HEK293 (cell line): ENCODE measurements at regions not wholly inside any gene's neighbourhood (a gene's known extent, or its start where the extent isn't known, plus 50 kb on each side); places are given as distances from the start of the nearest gene placed in this dataset.
A peak's percentile ranks its signal among the peaks of the same experiment; 100 is the strongest.

Experiments used
- BCL11B ChIP-seq: fragments of 450-650 bp; formaldehyde crosslinking; IDR thresholded peaks from 2 replicates; pipeline ENCODE4 v1.5.1; 2016; ENCODE audit warnings: low read depth, missing biosample characterization, missing genetic modification characterization
- EGR2 ChIP-seq: fragments of 450-650 bp; formaldehyde crosslinking; IDR thresholded peaks from 2 replicates; pipeline ENCODE4 v1.5.1; 2016; ENCODE audit warnings: low read depth, missing biosample characterization, missing genetic modification characterization
- KLF9 ChIP-seq: fragments of 450-650 bp; formaldehyde crosslinking; IDR thresholded peaks from 2 replicates; pipeline ENCODE4 v1.5.1; 2016; ENCODE audit warnings: missing biosample characterization, missing genetic modification characterization, low read depth
- OSR2 ChIP-seq: fragments of 450-650 bp; formaldehyde crosslinking; IDR thresholded peaks from 2 replicates; pipeline ENCODE4 v1.5.1; 2016; ENCODE audit warnings: missing biosample characterization, missing genetic modification characterization
- PBX3 ChIP-seq: sonication (generic); formaldehyde crosslinking; IDR thresholded peaks from 2 replicates; pipeline ENCODE4 v1.8.1; 2022; ENCODE audit warnings: mild to moderate bottlenecking, moderate library complexity, missing genetic modification reagents
- SP7 ChIP-seq: fragments of 450-650 bp; formaldehyde crosslinking; IDR thresholded peaks from 2 replicates; pipeline ENCODE4 v1.5.1; 2016; ENCODE audit warnings: missing biosample characterization, missing genetic modification characterization
- YY1 ChIP-seq: fragments of 450-650 bp; formaldehyde crosslinking; IDR thresholded peaks from 2 replicates; pipeline ENCODE4 v1.5.1; 2018; ENCODE audit warnings: missing biosample characterization, missing genetic modification characterization
- YY2 ChIP-seq: fragments of 450-650 bp; formaldehyde crosslinking; IDR thresholded peaks from 2 replicates; pipeline ENCODE4 v1.5.1; 2016; ENCODE audit warnings: missing biosample characterization, missing genetic modification characterization
- ZBTB17 ChIP-seq: fragments of 450-650 bp; formaldehyde crosslinking; IDR thresholded peaks from 2 replicates; pipeline ENCODE4 v1.5.1; 2016; ENCODE audit warnings: missing biosample characterization, missing genetic modification characterization
- ZBTB7A ChIP-seq: fragments of 450-650 bp; formaldehyde crosslinking; IDR thresholded peaks from 2 replicates; pipeline ENCODE4 v1.5.1; 2016; ENCODE audit warnings: low read depth, missing biosample characterization, missing genetic modification characterization
- ZBTB8A ChIP-seq: fragments of 450-650 bp; formaldehyde crosslinking; IDR thresholded peaks from 2 replicates; pipeline ENCODE4 v1.5.1; 2016; ENCODE audit warnings: missing biosample characterization, missing genetic modification characterization
- ZFP37 ChIP-seq: fragments of 450-650 bp; formaldehyde crosslinking; IDR thresholded peaks from 2 replicates; pipeline ENCODE4 v1.5.1; 2016; ENCODE audit warnings: missing biosample characterization, missing genetic modification characterization
- ZNF10 ChIP-seq: fragments of 450-650 bp; formaldehyde crosslinking; IDR thresholded peaks from 2 replicates; pipeline ENCODE4 v1.5.1; 2017; ENCODE audit warnings: missing biosample characterization, missing genetic modification characterization
- ZNF114 ChIP-seq: fragments of 450-650 bp; formaldehyde crosslinking; IDR thresholded peaks from 2 replicates; pipeline ENCODE4 v1.5.0; 2017; ENCODE audit warnings: missing biosample characterization, missing genetic modification characterization
- ZNF138 ChIP-seq: fragments of 450-650 bp; formaldehyde crosslinking; IDR thresholded peaks from 2 replicates; pipeline ENCODE4 v1.5.1; 2016; ENCODE audit warnings: missing biosample characterization, missing genetic modification characterization, borderline replicate concordance
- ZNF174 ChIP-seq: fragments of 450-650 bp; formaldehyde crosslinking; IDR thresholded peaks from 2 replicates; pipeline ENCODE4 v1.5.0; 2017; ENCODE audit warnings: missing biosample characterization, mild to moderate bottlenecking, missing genetic modification characterization
- ZNF202 ChIP-seq: fragments of 450-650 bp; formaldehyde crosslinking; IDR thresholded peaks from 2 replicates; pipeline ENCODE4 v1.5.1; 2016; ENCODE audit warnings: missing biosample characterization, missing genetic modification characterization, borderline replicate concordance
- ZNF223 ChIP-seq: fragments of 450-650 bp; formaldehyde crosslinking; IDR thresholded peaks from 2 replicates; pipeline ENCODE4 v1.5.1; 2016; ENCODE audit warnings: missing biosample characterization, missing genetic modification characterization
- ZNF24 ChIP-seq: fragments of 450-650 bp; formaldehyde crosslinking; IDR thresholded peaks from 2 replicates; pipeline ENCODE4 v1.5.1; 2016; ENCODE audit warnings: missing biosample characterization, missing genetic modification characterization
- ZNF311 ChIP-seq: fragments of 450-650 bp; formaldehyde crosslinking; IDR thresholded peaks from 2 replicates; pipeline ENCODE4 v1.5.1; 2017; ENCODE audit warnings: missing biosample characterization, missing genetic modification characterization, borderline replicate concordance
- ZNF391 ChIP-seq: fragments of 450-650 bp; formaldehyde crosslinking; IDR thresholded peaks from 2 replicates; pipeline ENCODE4 v1.5.1; 2016; ENCODE audit warnings: low read depth, missing biosample characterization, missing genetic modification characterization, borderline replicate concordance
- ZNF501 ChIP-seq: fragments of 450-650 bp; formaldehyde crosslinking; IDR thresholded peaks from 2 replicates; pipeline ENCODE4 v1.5.1; 2016; ENCODE audit warnings: missing biosample characterization, missing genetic modification characterization
- ZNF600 ChIP-seq: fragments of 450-650 bp; formaldehyde crosslinking; IDR thresholded peaks from 2 replicates; pipeline ENCODE4 v1.5.1; 2016; ENCODE audit warnings: missing biosample characterization, missing genetic modification characterization
- ZNF629 ChIP-seq: fragments of 450-650 bp; formaldehyde crosslinking; IDR thresholded peaks from 2 replicates; pipeline ENCODE4 v1.5.1; 2017; ENCODE audit warnings: missing biosample characterization, missing genetic modification characterization
- ZNF660 ChIP-seq: fragments of 450-650 bp; IDR thresholded peaks from 2 replicates; pipeline ENCODE4 v1.5.1; 2018; ENCODE audit warnings: missing biosample characterization, mild to moderate bottlenecking, missing genetic modification characterization
- ZNF692 ChIP-seq: fragments of 450-650 bp; formaldehyde crosslinking; IDR thresholded peaks from 2 replicates; pipeline ENCODE4 v1.5.1; 2016; ENCODE audit warnings: missing biosample characterization, missing genetic modification characterization
- ZNF707 ChIP-seq: fragments of 450-650 bp; formaldehyde crosslinking; IDR thresholded peaks from 2 replicates; pipeline ENCODE4 v1.5.1; 2016; ENCODE audit warnings: missing biosample characterization, missing genetic modification characterization
- ZNF76 ChIP-seq: fragments of 450-650 bp; formaldehyde crosslinking; IDR thresholded peaks from 2 replicates; pipeline ENCODE4; 2016; ENCODE audit warnings: low read depth, missing biosample characterization, missing genetic modification characterization, borderline replicate concordance
- ZSCAN30 ChIP-seq: fragments of 450-650 bp; IDR thresholded peaks from 2 replicates; pipeline ENCODE4 v1.5.1; 2018; ENCODE audit warnings: missing biosample characterization, mild to moderate bottlenecking, missing genetic modification characterization, moderate library complexity
- ZXDB ChIP-seq: fragments of 450-650 bp; formaldehyde crosslinking; IDR thresholded peaks from 2 replicates; pipeline ENCODE4 v1.5.1; 2016; ENCODE audit warnings: missing biosample characterization, missing genetic modification characterization
- TF ChIP-seq, protein P1 (sequence below): fragments of 450-650 bp; formaldehyde crosslinking; IDR thresholded peaks from 2 replicates; pipeline ENCODE4 v1.5.1; 2016; ENCODE audit warnings: missing biosample characterization, missing genetic modification characterization
- TF ChIP-seq, protein P2 (sequence below): fragments of 450-650 bp; formaldehyde crosslinking; IDR thresholded peaks from 2 replicates; pipeline ENCODE4 v1.5.1; 2016; ENCODE audit warnings: missing biosample characterization, missing genetic modification characterization
- TF ChIP-seq, protein P3 (sequence below): fragments of 450-650 bp; formaldehyde crosslinking; IDR thresholded peaks from 2 replicates; pipeline ENCODE4 v1.5.1; 2016; ENCODE audit warnings: missing biosample characterization, missing genetic modification characterization

DNA sequence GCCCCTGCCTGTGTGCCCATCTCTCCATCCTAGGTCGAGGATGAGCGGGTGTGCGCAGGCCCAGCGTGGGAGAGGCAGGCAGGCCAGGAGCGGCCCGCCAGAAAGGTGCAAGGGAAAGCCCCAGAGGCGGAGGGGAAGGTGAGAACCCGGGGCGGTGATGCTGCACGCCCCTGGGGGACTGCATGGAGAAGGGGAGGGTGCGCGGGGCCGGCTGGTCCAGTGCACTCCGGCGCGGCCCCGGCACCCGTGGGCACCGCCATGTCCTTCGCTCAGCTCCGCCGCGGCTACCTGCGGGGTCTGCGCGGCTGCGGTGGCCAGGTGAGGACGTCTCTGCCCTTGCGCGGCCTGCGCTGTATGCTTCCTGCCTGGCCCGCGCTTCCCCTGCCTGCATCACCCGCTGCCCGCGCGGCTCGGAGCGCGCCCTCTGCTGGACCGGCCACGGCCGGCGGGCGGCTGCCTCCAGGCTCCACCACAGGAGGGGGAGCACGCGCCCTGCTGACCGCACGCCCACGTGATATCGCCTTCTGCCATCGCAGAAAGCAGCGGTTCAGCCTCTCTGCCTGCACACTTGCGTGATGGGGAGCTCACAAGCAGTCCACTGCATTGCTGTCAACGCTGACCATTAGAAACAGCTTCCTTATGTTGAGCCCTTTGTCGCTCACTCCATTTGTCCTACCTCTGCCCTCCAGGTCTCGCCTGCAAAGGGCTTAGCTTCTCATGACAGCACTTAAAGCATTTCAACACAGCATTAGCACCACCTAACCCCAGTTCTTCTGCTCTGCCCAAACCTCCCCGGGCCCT, 73.9 kb downstream of the CXCL12 start (continued):
- TF ChIP-seq YY1 (tag by site-specific recombination) (peak; percentile 60), ZBTB7A (tag by site-specific recombination) (no peak), EGR2 (peak; percentile 67), ZXDB (tag by site-specific recombination) (peak; percentile 66), ZNF24 (tag by site-specific recombination) (peak; percentile 66; the same call in 1 of the 2 replicates), ZNF311 (no peak), ZNF10 (tag by site-specific recombination) (0 out of 2 replicates have a peak, but pooled peaks have one; percentile 21), ZBTB8A (tag by site-specific recombination) (peak; percentile 88), ZNF629 (tag by site-specific recombination) (peak; percentile 55), ZNF660 (tag by site-specific recombination) (peak; percentile 72; the same call in 1 of the 2 replicates), ZSCAN30 (tag by site-specific recombination) (peak; percentile 83; the same call in 1 of the 2 replicates), ZNF391 (tag by site-specific recombination) (peak; percentile 45; the same call in 1 of the 2 replicates), ZNF600 (tag by site-specific recombination) (peak; percentile 90), ZNF174 (no peak), ZNF76 (no peak), ZNF223 (tag by site-specific recombination) (peak; percentile 99), OSR2 (tag by site-specific recombination) (0 out of 2 replicates have a peak, but pooled peaks have one; percentile 11), SP7 (peak; percentile 47), ZNF501 (tag by site-specific recombination) (peak; percentile 64; the same call in 1 of the 2 replicates), ZNF692 (tag by site-specific recombination) (peak; percentile 70), PBX3 (CRISPR knock-in tag) (peak; percentile 90), ZNF138 (tag by site-specific recombination) (no peak), ZNF114 (tag by site-specific recombination) (no peak), ZNF202 (no peak), YY2 (tag by site-specific recombination) (0 out of 2 replicates have a peak, but pooled peaks have one; percentile 48), ZFP37 (tag by site-specific recombination) (0 out of 2 replicates have a peak, but pooled peaks have one; percentile 29), ZNF707 (tag by site-specific recombination) (no peak), KLF9 (tag by site-specific recombination) (peak; percentile 38; the same call in 1 of the 2 replicates), ZBTB17 (tag by site-specific recombination) (peak; percentile 30; the same call in 1 of the 2 replicates), BCL11B (tag by site-specific recombination) (no peak)
- TF ChIP-seq, protein P1, sequence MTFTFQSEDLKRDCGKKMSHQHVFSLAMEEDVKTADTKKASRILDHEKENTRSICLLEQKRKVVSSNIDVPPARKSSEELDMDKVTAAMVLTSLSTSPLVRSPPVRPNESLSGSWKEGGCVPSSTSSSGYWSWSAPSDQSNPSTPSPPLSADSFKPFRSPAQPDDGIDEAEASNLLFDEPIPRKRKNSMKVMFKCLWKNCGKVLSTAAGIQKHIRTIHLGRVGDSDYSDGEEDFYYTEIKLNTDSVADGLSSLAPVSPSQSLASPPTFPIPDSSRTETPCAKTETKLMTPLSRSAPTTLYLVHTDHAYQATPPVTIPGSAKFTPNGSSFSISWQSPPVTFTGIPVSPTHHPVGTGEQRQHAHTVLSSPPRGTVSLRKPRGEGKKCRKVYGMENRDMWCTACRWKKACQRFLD (tag by site-specific recombination) = no peak
- TF ChIP-seq, protein P2, sequence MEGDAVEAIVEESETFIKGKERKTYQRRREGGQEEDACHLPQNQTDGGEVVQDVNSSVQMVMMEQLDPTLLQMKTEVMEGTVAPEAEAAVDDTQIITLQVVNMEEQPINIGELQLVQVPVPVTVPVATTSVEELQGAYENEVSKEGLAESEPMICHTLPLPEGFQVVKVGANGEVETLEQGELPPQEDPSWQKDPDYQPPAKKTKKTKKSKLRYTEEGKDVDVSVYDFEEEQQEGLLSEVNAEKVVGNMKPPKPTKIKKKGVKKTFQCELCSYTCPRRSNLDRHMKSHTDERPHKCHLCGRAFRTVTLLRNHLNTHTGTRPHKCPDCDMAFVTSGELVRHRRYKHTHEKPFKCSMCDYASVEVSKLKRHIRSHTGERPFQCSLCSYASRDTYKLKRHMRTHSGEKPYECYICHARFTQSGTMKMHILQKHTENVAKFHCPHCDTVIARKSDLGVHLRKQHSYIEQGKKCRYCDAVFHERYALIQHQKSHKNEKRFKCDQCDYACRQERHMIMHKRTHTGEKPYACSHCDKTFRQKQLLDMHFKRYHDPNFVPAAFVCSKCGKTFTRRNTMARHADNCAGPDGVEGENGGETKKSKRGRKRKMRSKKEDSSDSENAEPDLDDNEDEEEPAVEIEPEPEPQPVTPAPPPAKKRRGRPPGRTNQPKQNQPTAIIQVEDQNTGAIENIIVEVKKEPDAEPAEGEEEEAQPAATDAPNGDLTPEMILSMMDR (tag by site-specific recombination) = peak; percentile 97
- TF ChIP-seq, protein P3, sequence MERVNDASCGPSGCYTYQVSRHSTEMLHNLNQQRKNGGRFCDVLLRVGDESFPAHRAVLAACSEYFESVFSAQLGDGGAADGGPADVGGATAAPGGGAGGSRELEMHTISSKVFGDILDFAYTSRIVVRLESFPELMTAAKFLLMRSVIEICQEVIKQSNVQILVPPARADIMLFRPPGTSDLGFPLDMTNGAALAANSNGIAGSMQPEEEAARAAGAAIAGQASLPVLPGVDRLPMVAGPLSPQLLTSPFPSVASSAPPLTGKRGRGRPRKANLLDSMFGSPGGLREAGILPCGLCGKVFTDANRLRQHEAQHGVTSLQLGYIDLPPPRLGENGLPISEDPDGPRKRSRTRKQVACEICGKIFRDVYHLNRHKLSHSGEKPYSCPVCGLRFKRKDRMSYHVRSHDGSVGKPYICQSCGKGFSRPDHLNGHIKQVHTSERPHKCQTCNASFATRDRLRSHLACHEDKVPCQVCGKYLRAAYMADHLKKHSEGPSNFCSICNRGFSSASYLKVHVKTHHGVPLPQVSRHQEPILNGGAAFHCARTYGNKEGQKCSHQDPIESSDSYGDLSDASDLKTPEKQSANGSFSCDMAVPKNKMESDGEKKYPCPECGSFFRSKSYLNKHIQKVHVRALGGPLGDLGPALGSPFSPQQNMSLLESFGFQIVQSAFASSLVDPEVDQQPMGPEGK (tag by site-specific recombination) = peak; percentile 66
